ENCODE measurements at regions not wholly inside any gene's neighbourhood (a gene's known extent, or its start where the extent isn't known, plus 50 kb on each side); places are given as distances from the start of the nearest gene placed in this dataset.
"Not testable (repeated sequence)": the region's sequence is repeated elsewhere in the genome, so short reads cannot be mapped to it uniquely, and the experiment has no call there.

- DNase-seq (ENCODE audit: low read depth), result no peak
Measured at GRCh38 chr5:68803881-68804319, 289.9 kb upstream of the SLC30A5 start.

GRCh38 chr5:68804343-68804742 is 289.5 kb upstream of the SLC30A5 start:
- no peak for DNase-seq (ENCODE audit: low read depth)

- DNase-seq (ENCODE audit: low read depth), result no peak
Measured at GRCh38 chr5:68805444-68805843, 288.4 kb upstream of the SLC30A5 start.

GRCh38 chr5:68817632-68818031 is 276.2 kb upstream of the SLC30A5 start:
- no peak for DNase-seq (ENCODE audit: low read depth)

- DNase-seq (ENCODE audit: low read depth), result no peak
Measured at GRCh38 chr5:68818057-68818695, 275.6 kb upstream of the SLC30A5 start.

- DNase-seq (ENCODE audit: low read depth), result no peak
Measured at GRCh38 chr5:68818870-68819269, 274.9 kb upstream of the SLC30A5 start.

GRCh38 chr5:68821056-68821455 is 272.8 kb upstream of the SLC30A5 start:
- no peak for DNase-seq (ENCODE audit: low read depth)

- DNase-seq (ENCODE audit: low read depth), result no peak
Measured at GRCh38 chr5:68822796-68823195, 271.0 kb upstream of the SLC30A5 start.

GRCh38 chr5:68823301-68823700 is 270.5 kb upstream of the SLC30A5 start:
- no peak for DNase-seq (ENCODE audit: low read depth)

- DNase-seq (ENCODE audit: low read depth), result no peak
Measured at GRCh38 chr5:68830377-68830898, 263.4 kb upstream of the SLC30A5 start.

GRCh38 chr5:68834491-68834981 is 259.3 kb upstream of the SLC30A5 start:
- no peak for DNase-seq (ENCODE audit: low read depth)

- DNase-seq (ENCODE audit: low read depth), result no peak
Measured at GRCh38 chr5:68838157-68838718, 255.6 kb upstream of the SLC30A5 start.

GRCh38 chr5:68839019-68839552 is 254.7 kb upstream of the SLC30A5 start:
- DNase-seq (ENCODE audit: low read depth), result no peak

- DNase-seq (ENCODE audit: low read depth), result no peak
Measured at GRCh38 chr5:68843624-68844364, 250.0 kb upstream of the SLC30A5 start.

GRCh38 chr5:68845131-68845530 is 248.7 kb upstream of the SLC30A5 start:
- no peak for DNase-seq (ENCODE audit: low read depth)

- DNase-seq (ENCODE audit: low read depth), result no peak
Measured at GRCh38 chr5:68846828-68847227, 247.0 kb upstream of the SLC30A5 start.

- no peak for DNase-seq (ENCODE audit: low read depth)
Measured at GRCh38 chr5:68848091-68848490, 245.7 kb upstream of the SLC30A5 start.

GRCh38 chr5:68849103-68849502 is 244.7 kb upstream of the SLC30A5 start:
- DNase-seq (ENCODE audit: low read depth), result no peak

GRCh38 chr5:68849906-68850305 is 243.9 kb upstream of the SLC30A5 start:
- no peak for DNase-seq (ENCODE audit: low read depth)

GRCh38 chr5:68861099-68861498 is 232.7 kb upstream of the SLC30A5 start:
- DNase-seq (ENCODE audit: low read depth), result no peak

- DNase-seq (ENCODE audit: low read depth), result no peak
Measured at GRCh38 chr5:68862560-68862959, 231.3 kb upstream of the SLC30A5 start.

- not testable (repeated sequence) for DNase-seq (ENCODE audit: low read depth)
Measured at GRCh38 chr5:68865192-68865591, 228.6 kb upstream of the SLC30A5 start.
